ENCODE measurements at regions not wholly inside any gene's neighbourhood (a gene's known extent, or its start where the extent isn't known, plus 50 kb on each side); places are given as distances from the start of the nearest gene placed in this dataset.

DNA sequence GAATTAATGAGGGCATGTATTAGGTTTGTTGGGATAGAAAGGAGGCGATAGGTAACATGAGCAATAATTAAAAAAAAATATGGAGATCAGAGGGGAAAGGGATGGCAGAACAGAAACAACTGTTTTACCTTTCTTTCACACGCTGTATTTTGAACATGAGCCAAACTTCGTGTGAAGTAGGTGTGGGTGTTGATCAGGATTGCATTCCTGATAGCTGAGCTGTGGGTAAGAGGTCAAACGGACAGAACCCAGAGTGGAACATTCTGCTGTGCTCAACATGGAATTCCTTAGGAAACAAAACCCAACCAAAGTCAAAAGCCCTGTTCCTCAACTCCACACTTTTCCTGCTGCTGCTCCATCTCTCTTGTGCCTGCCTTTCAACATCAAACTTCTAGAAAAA lies 162.5 kb upstream of the CASK start:
- ATAC-seq (no peak), DNase-seq (no peak)
- TF ChIP-seq, protein P1, sequence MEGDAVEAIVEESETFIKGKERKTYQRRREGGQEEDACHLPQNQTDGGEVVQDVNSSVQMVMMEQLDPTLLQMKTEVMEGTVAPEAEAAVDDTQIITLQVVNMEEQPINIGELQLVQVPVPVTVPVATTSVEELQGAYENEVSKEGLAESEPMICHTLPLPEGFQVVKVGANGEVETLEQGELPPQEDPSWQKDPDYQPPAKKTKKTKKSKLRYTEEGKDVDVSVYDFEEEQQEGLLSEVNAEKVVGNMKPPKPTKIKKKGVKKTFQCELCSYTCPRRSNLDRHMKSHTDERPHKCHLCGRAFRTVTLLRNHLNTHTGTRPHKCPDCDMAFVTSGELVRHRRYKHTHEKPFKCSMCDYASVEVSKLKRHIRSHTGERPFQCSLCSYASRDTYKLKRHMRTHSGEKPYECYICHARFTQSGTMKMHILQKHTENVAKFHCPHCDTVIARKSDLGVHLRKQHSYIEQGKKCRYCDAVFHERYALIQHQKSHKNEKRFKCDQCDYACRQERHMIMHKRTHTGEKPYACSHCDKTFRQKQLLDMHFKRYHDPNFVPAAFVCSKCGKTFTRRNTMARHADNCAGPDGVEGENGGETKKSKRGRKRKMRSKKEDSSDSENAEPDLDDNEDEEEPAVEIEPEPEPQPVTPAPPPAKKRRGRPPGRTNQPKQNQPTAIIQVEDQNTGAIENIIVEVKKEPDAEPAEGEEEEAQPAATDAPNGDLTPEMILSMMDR (IDR thresholded peaks at IDR 0.05): no peak
- Histone ChIP-seq H3K27ac (no peak overlapping the region), H3K9me3 (no peaks in the 10 kb centered on the region), H3K4me3 (no peak overlapping the region), H3K36me3 (no peaks in the 10 kb centered on the region), H3K4me1 (no peaks in the 10 kb centered on the region), H3K27me3 (no peaks in the 10 kb centered on the region)
- intact Hi-C loops (cut with DNase I): no loop called here

DNA sequence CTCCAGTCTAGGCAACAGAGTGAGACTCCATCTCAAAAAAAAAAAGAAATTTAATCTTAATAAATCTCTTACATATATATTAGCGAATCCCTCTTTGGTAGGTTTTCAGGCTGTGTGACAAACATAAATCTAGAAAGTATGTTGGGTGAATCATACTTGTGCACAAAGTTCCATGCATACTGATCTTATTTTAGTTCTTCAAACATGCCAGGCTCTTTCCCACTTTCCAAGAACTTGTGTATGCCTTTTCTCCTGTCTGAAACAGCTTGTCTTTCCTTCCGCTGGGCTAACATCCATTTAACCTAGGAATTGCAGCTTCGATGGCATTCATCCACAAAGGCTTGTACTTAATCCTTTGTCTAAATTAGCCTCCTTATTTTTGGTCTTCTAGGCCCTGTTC lies 156.6 kb upstream of the CASK start:
- TF ChIP-seq, protein P1 (IDR thresholded peaks at IDR 0.05): no peak
- H3K27me3 ChIP-seq: no peaks in the 10 kb centered on the region
- intact Hi-C loops (cut with DNase I): no loop called here
- no peak overlapping the region for H3K4me3 ChIP-seq
- ATAC-seq (no peak), DNase-seq (no peak)
- no peaks in the 10 kb centered on the region for H3K36me3 ChIP-seq
- no peaks in the 10 kb centered on the region for H3K9me3 ChIP-seq
- no peak overlapping the region for H3K27ac ChIP-seq
- H3K4me1 ChIP-seq: no peaks in the 10 kb centered on the region

DNA sequence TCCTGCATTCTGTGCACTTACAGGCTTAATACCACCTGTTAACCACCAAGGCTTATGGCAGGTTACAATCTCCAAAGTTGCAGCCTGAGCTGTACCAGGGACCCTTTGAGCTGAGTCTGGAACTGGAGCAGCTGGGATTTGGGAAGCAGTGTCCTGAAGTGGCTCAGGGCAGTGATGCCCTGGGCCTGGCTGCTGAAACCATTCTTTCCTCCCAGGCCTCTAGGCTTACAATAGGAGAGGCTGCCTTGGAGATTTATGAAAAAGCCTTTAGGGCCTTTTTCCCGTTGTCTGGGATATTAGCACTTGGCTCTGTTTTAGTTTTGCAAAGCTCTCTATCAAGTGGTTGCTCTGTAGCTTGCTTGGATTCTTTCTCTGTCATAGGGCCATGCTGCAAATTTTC lies 154.3 kb upstream of the CASK start:
- Histone ChIP-seq H3K9me3 (no peaks in the 10 kb centered on the region), H3K4me1 (no peaks in the 10 kb centered on the region), H3K27ac (no peak overlapping the region), H3K36me3 (no peaks in the 10 kb centered on the region), H3K4me3 (no peak overlapping the region), H3K27me3 (no peaks in the 10 kb centered on the region)
- intact Hi-C loops (cut with DNase I): no loop called here
- DNase-seq: no peak
- no peak for ATAC-seq
- TF ChIP-seq, protein P1 (IDR thresholded peaks at IDR 0.05): no peak

DNA sequence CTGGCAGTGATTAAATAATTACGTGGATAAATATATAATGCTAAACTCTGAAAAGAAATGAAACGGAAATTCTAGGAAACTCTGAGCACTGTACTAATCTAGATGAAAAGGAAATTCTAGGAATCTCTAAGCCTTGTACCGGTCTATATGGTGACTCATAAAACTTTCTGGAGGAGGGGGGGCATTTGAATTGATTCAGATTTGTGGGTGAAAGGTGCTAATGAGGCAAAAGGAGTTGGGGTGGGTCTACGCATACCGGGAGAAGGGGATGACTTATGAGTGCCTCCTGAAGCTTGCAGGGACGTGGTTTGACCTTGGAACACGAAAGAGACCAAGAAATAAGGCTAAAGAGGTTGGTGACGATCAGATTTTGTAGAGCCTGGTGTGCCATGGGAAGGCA lies 151.7 kb upstream of the CASK start:
- Histone ChIP-seq H3K4me1 (no peaks in the 10 kb centered on the region), H3K9me3 (no peaks in the 10 kb centered on the region), H3K4me3 (no peak overlapping the region), H3K27me3 (no peaks in the 10 kb centered on the region), H3K36me3 (no peaks in the 10 kb centered on the region), H3K27ac (no peak overlapping the region)
- no peak for DNase-seq
- intact Hi-C loops (cut with DNase I): no loop called here
- TF ChIP-seq, protein P1 (IDR thresholded peaks at IDR 0.05): no peak
- no peak for ATAC-seq

DNA sequence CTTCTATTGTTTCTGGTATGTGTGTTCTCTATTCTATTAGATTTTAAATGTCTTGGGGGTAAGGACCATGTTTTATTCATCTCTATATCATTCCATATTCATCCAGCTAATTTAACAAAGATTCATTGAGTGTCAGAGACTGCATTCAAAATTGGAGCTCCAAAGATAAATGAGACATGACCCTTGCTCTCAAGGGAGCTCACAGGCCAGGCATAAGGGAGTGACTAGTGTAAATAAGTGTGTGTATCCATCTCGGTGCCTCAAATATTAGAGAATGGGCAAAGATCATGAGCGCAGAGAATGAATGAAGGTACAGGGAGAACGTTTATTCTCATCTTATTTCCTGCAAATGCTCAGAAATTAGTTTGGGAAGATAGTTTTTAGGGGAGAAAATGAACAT lies 150.1 kb upstream of the CASK start:
- no peaks in the 10 kb centered on the region for H3K9me3 ChIP-seq
- TF ChIP-seq, protein P1 (IDR thresholded peaks at IDR 0.05): no peak
- no peaks in the 10 kb centered on the region for H3K27me3 ChIP-seq
- DNase-seq: no peak
- H3K4me3 ChIP-seq: no peak overlapping the region
- intact Hi-C loops (cut with DNase I): no loop called here
- no peaks in the 10 kb centered on the region for H3K4me1 ChIP-seq
- H3K36me3 ChIP-seq: no peaks in the 10 kb centered on the region
- no peak overlapping the region for H3K27ac ChIP-seq
- no peak for ATAC-seq

DNA sequence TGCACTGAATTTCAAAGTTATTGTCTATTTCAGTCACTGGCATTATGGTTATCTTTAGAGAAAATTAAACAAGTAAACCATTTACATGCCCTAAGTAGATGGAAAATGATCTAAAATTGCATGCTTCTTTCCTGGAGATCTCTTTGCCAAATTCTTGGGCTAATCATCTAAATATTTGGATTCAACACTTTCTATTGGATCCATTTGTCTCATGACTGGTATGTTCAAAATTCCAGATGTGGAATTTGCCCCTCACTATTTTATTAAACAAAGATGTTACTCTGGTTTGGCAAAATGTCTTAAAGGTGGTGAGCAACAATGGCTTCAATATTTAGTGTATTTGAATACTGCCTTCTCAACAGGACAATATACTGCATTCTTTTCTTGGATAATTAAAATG lies 147.5 kb upstream of the CASK start:
- intact Hi-C loops (cut with DNase I): no loop called here
- ATAC-seq (no peak), DNase-seq (no peak)
- no peaks in the 10 kb centered on the region for H3K9me3 ChIP-seq
- TF ChIP-seq, protein P1 (IDR thresholded peaks at IDR 0.05): no peak
- H3K36me3 ChIP-seq: no peaks in the 10 kb centered on the region
- H3K27ac ChIP-seq: no peak overlapping the region
- no peaks in the 10 kb centered on the region for H3K4me1 ChIP-seq
- no peaks in the 10 kb centered on the region for H3K27me3 ChIP-seq
- no peak overlapping the region for H3K4me3 ChIP-seq
